T-helper 17 cell (primary cell): ENCODE measurements at regions not wholly inside any gene's neighbourhood (a gene's known extent, or its start where the extent isn't known, plus 50 kb on each side); places are given as distances from the start of the nearest gene placed in this dataset.
"Not testable (repeated sequence)": the region's sequence is repeated elsewhere in the genome, so short reads cannot be mapped to it uniquely, and the experiment has no call there.

Experiments
- ATAC-seq: fragments of 150-1000 bp; cut with Tn5 transposase; 2 replicates; pipeline ENCODE4 v1.10.0; 2021; ENCODE audit warnings: mild to moderate bottlenecking, moderate library complexity
- DNase-seq, 3 donors: peaks; one replicate each; pipeline versions ENCODE4 v3.0.0 to v3.0.0-alpha.2; 2020 to 2021
- H3K9me3 ChIP-seq: one replicate; pipeline ENCODE4 v1.7.0; 2013; ENCODE audit warnings: low read length, mild to moderate bottlenecking; ENCODE audit not compliant: control insufficient read depth, poor library complexity, severe bottlenecking
- H3K27ac Mint-ChIP-seq: one replicate; pipeline ENCODE4 v1.8.0; 2022; ENCODE audit warnings: mild to moderate bottlenecking, moderate library complexity, mixed read lengths
- H3K27me3 Mint-ChIP-seq: one replicate; pipeline ENCODE4 v1.8.0; 2022; ENCODE audit warnings: mixed read lengths
- H3K36me3 Mint-ChIP-seq: one replicate; pipeline ENCODE4 v1.8.0; 2022; ENCODE audit warnings: low read depth, mixed read lengths
- H3K4me1 Mint-ChIP-seq: one replicate; pipeline ENCODE4 v1.8.0; 2022; ENCODE audit warnings: mild to moderate bottlenecking, mixed read lengths
- H3K4me3 Mint-ChIP-seq: one replicate; pipeline ENCODE4 v1.8.0; 2022; ENCODE audit warnings: mild to moderate bottlenecking, moderate library complexity, mixed read lengths

DNA sequence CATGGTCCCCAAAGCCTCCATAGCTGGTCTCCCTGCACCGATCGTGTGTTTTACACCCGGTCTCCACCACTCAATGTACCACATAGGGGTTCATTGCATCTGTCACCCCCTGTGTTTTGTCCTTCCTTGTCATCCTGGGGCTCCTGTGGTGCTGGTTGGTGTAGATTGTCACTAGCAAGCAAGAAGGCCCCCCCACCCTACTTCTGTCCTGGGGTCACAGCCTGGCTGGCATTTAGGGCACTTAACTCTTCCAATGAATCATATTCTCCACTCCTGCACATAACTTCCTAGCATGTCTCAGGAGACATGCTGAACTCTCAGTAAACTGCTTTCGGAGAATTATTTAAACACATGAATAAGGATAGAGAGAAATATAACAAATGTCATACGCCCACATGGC lies 161.4 kb downstream of the BCL2L11 start:
- not testable (repeated sequence) for DNase-seq, H3K4me3 Mint-ChIP-seq, ATAC-seq, H3K4me1 Mint-ChIP-seq, H3K9me3 ChIP-seq, H3K27ac Mint-ChIP-seq, H3K36me3 Mint-ChIP-seq, H3K27me3 Mint-ChIP-seq

DNA sequence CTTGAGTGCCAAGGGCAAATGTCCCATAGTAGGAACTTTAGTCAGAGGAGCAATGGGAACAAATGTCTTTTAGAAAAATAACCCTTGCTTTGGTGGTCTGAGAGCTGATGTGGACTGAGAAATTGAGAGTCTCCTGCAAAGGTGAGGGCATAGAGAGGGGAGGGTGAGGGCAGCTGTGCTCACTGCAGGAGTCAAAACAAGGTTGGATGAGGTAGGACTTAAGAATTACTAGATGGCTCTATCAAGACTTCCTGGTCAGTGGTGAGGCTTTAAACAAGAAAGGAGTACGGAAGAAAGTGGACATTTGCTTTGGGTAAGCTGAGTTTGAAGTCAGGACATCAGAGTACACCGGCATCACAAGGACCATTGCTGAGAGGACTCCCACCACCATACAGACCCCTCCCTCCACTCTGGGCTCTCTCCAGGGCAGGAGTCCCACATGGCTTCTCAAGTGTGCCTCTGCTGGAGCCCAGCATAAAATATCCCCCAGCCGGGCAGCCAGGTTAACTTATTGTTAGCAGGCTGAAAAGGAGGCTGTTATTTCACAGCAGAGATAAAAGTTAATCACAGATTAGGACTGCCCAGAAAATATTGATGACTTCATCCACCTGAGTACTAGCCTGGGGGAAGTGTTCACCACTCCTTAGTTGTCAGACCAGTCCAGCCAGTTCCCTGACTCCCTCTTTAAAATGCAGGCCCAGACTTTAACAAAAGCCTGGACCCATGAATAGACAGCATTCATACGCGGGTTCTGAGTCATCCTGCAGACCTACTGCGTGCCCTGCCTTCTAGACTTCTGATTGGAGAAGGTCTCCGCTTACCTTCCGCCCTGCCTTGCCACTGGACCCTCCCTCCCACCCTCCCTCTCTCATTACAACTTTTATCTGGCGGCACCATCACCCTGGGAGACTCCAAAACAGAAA lies 167.2 kb downstream of the BCL2L11 start:
- not testable (repeated sequence) for H3K27ac Mint-ChIP-seq, H3K36me3 Mint-ChIP-seq, H3K27me3 Mint-ChIP-seq, DNase-seq, H3K4me3 Mint-ChIP-seq, H3K4me1 Mint-ChIP-seq, ATAC-seq, H3K9me3 ChIP-seq

DNA sequence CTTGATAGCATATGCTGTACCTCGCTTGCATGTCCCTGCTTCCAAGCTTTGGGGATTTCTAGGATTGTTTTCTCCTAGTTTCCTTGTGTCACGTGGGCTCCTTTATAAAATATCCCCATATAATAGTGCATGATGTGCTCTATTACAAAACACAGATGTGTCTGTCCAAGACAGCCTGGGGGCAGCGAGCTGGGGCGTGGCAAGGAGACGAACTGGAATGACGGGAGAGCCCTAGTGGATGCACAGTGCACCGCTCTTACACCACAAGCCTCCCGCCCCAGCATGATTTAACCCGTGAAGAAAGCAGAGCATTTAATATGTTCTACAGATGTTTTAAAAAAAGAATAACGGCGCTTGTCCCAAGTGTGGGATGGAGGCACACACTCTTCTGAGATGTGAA lies 169.7 kb downstream of the BCL2L11 start:
- ATAC-seq, H3K4me1 Mint-ChIP-seq, H3K27ac Mint-ChIP-seq, H3K4me3 Mint-ChIP-seq, H3K36me3 Mint-ChIP-seq, DNase-seq, H3K27me3 Mint-ChIP-seq, H3K9me3 ChIP-seq: not testable (repeated sequence)

DNA sequence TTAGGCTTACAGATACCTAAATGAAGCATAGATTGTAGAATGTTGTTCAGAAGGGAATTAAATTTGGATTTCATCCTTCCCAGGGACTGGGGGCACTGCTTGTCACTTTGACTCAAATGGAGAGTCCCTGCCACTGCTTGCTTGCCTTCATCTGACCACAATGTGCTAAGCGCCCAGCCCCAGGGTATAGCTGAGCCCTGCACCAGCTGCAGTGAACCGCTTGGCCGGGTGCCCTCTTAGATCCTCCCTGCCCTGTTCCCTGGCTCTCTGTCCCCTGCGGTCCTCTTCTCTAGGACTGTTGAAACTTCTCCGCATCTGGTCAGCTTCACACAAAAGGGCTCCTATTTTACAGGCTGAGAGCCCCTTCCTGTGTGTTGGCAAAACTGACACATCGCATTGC lies 170.9 kb downstream of the BCL2L11 start:
- H3K9me3 ChIP-seq, ATAC-seq, H3K36me3 Mint-ChIP-seq, H3K27ac Mint-ChIP-seq, H3K27me3 Mint-ChIP-seq, DNase-seq, H3K4me1 Mint-ChIP-seq, H3K4me3 Mint-ChIP-seq: not testable (repeated sequence)

DNA sequence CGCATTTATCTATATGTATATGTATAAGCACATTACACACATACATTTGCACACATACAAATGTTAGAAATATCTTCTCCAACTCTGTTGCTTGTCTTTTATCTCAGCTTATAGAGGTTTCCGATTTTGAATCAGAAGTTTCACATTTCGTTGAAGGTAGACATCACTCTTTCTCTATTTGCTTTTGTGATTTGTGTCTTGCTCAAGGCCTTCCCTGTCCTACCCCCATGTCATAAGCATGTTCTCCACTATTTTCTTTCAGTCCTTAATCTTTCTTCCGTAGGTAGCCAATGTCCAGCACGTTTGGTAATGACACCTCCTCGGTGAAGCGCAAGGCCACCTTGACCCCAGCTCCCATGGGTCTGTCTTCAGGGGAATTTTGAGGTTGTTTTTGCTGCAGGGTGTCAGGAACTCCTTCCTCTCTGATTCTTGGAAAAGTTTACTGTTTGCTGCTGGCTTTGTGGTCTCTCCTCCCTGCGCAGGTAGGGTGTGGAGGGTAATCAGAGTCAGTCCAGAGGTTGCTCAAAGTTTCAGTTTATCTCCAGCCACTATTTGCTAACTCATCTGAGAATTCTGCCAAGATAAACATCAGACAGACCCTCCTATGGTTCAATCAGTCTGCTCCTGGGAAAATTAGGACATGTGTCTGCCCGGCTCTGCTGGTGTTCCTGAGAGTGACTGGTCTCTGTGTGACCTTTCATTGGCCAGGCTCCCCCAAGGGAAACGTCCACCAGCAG lies 171.7 kb downstream of the BCL2L11 start:
- not testable (repeated sequence) for H3K4me3 Mint-ChIP-seq, H3K27me3 Mint-ChIP-seq, H3K9me3 ChIP-seq, DNase-seq, H3K27ac Mint-ChIP-seq, ATAC-seq, H3K4me1 Mint-ChIP-seq, H3K36me3 Mint-ChIP-seq

DNA sequence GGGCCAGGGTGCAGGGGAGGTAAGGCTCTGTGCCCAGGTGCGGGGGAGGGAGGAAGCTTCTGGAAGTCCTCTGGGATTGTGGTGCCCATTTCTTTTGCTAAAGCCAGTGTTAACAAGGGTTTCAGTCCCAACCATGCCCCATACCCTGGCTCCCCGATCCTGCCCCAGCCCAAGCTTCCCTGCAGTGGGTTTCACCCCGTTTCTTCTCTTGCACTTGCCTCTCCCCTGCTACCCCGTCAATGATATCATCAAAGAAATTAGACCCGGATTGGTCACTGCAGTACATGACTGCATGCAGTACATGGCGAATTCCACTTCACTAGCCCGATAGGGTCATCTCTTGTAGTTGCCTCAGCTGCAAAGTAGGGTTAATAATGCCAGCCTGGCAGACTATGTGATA lies 174.0 kb downstream of the BCL2L11 start:
- ATAC-seq, H3K27me3 Mint-ChIP-seq, H3K4me3 Mint-ChIP-seq, H3K36me3 Mint-ChIP-seq, H3K9me3 ChIP-seq, H3K4me1 Mint-ChIP-seq, DNase-seq, H3K27ac Mint-ChIP-seq: not testable (repeated sequence)

DNA sequence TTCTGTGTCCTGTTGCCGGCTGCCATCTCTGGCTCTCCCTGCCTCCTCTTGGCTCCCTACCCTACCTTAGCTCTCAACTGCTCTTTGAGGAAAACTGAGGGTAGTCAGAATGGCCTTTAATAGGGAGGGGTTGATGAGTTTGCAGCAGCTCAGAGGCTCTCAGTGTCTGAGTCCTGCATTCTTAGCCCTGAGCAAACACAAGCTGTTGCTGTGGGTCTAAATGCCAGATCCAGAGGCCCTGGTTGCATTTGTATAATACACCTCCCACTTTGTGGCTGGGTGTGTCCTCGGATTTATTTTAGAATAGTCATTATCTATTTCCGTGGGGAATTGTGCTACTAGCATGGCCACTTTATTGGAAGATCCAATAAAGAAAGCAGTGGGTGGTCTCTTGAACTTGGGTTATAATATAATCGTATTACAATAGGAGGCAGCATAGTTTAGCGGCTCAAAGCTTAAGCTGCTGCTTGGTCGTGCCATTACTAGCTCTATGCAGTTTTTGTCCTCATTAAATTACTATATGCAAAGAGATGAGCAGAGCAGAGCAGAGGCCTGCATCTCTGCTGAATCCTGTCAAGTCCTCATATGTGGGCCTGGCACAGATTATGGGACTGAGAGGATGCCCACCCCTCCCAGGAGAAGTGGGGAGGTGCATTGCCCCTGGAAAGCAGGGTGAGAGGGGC lies 175.5 kb downstream of the BCL2L11 start:
- not testable (repeated sequence) for ATAC-seq, H3K4me3 Mint-ChIP-seq, H3K27ac Mint-ChIP-seq, H3K27me3 Mint-ChIP-seq, H3K4me1 Mint-ChIP-seq, H3K36me3 Mint-ChIP-seq, DNase-seq, H3K9me3 ChIP-seq

DNA sequence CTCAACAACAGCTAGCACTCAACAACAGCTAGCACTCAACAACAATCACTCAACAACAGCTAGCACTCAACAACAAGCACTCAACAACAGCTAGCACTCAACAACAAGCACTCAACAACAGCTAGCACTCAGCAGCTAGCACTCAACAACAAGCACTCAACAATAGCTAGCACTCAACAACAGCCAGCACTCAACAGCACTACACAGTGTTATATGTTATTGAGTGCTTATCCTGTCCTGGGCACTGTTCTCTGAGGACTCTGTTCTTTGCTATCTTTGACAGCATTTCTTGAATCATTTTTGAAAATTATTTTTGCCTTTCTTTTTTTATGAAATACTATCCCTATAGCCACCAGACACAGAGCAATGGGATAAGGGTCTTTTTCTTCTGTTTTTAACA lies 176.4 kb downstream of the BCL2L11 start:
- ATAC-seq, H3K36me3 Mint-ChIP-seq, H3K4me3 Mint-ChIP-seq, H3K9me3 ChIP-seq, DNase-seq, H3K27ac Mint-ChIP-seq, H3K27me3 Mint-ChIP-seq, H3K4me1 Mint-ChIP-seq: not testable (repeated sequence)

DNA sequence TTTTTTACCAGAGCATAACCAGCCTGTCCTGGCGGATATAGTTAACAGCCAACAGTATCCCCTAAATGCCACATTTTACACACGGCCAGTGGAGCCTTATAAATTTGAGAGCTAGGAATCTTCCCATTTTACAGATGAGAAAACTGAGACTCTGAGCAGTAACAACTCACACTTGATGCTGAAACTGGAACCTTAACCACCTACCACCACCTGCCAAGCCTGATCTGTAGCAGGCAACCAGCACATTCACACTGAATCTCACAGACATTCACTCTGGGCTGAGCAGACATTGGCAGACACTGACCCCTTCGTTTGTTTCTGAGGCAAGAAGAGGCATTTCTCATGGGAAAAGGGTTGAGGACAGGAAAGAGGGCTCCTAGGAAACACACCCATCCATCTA lies 178.2 kb downstream of the BCL2L11 start:
- H3K36me3 Mint-ChIP-seq, H3K27ac Mint-ChIP-seq: not testable (repeated sequence)

DNA sequence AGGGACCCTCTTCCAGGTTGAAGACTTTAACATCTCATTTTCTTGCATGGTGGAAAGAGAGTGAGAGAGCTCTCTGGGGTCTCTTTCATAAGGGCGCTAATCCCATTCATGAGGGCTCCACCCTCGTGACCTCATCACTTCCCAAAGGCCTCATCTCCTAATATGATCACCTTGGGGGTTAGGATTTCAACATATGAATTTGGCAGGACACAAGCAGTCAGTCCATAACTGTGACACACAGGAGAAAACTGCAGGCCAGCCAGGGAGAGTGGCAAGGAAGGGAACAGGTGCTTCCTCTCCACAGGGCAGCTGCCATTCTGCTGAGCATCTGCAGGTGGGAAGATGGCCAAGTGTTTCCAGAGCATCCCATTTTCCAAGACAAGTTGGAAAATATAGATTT lies 178.9 kb downstream of the BCL2L11 start:
- not testable (repeated sequence) for H3K9me3 ChIP-seq, H3K4me1 Mint-ChIP-seq, ATAC-seq

More for the DNA sequence above, 178.2 kb downstream of the BCL2L11 start:
- ATAC-seq, DNase-seq, H3K9me3 ChIP-seq, H3K4me1 Mint-ChIP-seq, H3K27me3 Mint-ChIP-seq, H3K4me3 Mint-ChIP-seq: not testable (repeated sequence)

DNA sequence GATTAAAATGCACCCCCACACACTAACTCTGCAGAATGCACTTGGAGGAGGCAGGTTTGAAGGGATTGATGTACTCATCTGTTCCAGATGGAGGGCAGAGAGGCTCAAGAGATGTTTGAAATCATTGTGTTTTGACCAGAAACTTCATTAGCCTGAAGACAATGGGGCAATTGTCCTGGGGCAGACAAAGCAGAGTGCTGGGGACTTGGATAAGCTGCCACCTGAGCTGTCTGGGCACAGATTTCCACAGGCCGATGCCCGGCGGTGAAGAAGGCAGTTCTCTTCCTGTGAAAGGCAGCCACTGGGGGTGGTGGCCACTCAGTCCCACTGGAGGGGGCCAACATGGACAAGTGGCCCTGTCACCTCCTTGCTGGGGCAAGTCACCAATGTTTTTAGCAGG lies 181.0 kb downstream of the BCL2L11 start:
- DNase-seq, H3K27me3 Mint-ChIP-seq, H3K27ac Mint-ChIP-seq, H3K36me3 Mint-ChIP-seq, H3K4me3 Mint-ChIP-seq, H3K4me1 Mint-ChIP-seq, ATAC-seq, H3K9me3 ChIP-seq: not testable (repeated sequence)

More for the DNA sequence above, 178.9 kb downstream of the BCL2L11 start:
- not testable (repeated sequence) for H3K4me3 Mint-ChIP-seq, H3K27me3 Mint-ChIP-seq, DNase-seq, H3K27ac Mint-ChIP-seq, H3K36me3 Mint-ChIP-seq

DNA sequence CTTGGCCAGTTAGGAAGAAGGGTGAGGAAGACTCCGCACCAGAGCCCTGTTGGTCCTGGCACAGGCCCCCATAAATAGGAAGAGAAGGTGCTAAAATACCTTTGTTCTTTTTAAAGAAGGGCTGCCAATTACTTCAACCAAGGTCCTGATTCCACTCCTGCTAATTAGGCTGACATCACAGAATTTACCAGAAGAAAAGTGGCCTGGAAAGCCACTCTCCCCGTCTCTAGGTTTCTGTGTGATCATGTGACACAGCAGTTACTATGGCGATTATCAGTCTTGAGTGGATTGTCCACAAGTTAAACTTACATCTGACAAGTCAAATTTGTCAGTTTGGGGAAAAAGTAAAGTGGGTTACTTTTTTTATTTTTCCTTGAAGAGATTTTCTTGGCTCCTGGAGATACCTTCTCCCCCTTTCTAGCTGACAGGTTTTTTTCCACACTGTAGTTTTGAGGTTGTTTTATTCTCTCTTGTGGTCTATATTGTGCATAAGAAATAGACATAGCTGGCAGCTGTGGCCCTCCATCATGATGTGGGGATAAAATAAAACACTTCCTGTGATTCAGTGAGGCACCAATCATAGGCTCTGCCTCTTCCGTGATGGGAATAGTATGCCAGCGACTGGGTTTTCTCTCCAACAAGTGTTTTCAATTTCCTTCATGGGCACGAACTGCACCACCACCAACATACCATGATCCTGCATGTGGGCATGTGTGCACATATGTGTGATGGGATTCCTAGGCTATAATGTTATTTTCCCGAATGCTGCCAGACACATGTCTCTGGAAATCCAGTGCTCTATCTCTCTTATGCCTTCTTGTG lies 181.9 kb downstream of the BCL2L11 start:
- not testable (repeated sequence) for H3K4me1 Mint-ChIP-seq, H3K9me3 ChIP-seq, DNase-seq, H3K4me3 Mint-ChIP-seq, ATAC-seq, H3K27me3 Mint-ChIP-seq, H3K27ac Mint-ChIP-seq, H3K36me3 Mint-ChIP-seq

DNA sequence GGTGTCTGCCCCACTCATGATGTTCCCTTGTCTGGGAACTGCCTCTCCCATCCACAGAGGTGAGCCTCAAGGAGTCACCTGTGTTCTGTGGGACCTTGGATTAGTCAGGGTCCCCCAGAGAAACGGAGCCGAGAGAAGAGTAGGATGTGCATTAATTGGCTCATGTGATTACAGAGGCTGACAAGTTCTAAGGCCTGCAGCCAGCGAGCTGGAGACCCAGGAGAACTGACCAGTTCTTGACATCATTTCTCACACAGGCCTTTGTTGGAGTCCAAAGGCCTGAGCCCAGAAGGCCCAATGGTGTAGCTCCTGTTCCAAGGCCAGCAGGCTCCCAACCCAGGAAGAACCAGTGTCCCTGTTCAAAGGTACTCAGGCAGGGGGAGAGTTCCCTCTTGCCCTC lies 186.6 kb downstream of the BCL2L11 start:
- ATAC-seq, H3K36me3 Mint-ChIP-seq, H3K27ac Mint-ChIP-seq, H3K4me1 Mint-ChIP-seq, DNase-seq, H3K27me3 Mint-ChIP-seq, H3K9me3 ChIP-seq, H3K4me3 Mint-ChIP-seq: not testable (repeated sequence)
